H1 (cell line): ENCODE measurements at regions not wholly inside any gene's neighbourhood (a gene's known extent, or its start where the extent isn't known, plus 50 kb on each side); places are given as distances from the start of the nearest gene placed in this dataset.

Experiments used
- CTCF ChIA-PET: fragments of 300-600 bp; sonication (Branson Sonifier 250); formaldehyde crosslinking; loops from one replicate; lab custom pipeline; 2021; ENCODE audit not compliant: partially characterized antibody; lab: Charles Lee
- POLR2A ChIA-PET: fragments of 300-600 bp; sonication (Branson Sonifier 250); formaldehyde crosslinking; loops from one replicate; lab custom pipeline; 2021; ENCODE audit warnings: inconsistent platforms; ENCODE audit not compliant: partially characterized antibody; lab: Charles Lee
- DNase-seq, 2 experiments: peaks; one replicate each; pipeline versions ENCODE4 v3.0.0 to v3.0.0-alpha.2; 2010 to 2022; ENCODE audit warnings: low spot score in 2 of 2, low read depth in 1 of 2, mixed read lengths in 1 of 2
- FAIRE-seq: peaks from 2 replicates; lab custom pipeline; 2011; peaks lifted over from hg19 to GRCh38; lab: Jason Lieb, UNC
- H2AFZ ChIP-seq: 2 replicates; pipeline ENCODE4 v1.8.1; 2012; ENCODE audit warnings: low read length, inconsistent platforms
- H2AK5ac ChIP-seq: 2 replicates; pipeline ENCODE4 v1.6.1; 2013; ENCODE audit warnings: low read depth, low read length
- H2BK120ac ChIP-seq: replicated peaks from 2 replicates; pipeline ENCODE3; 2013; ENCODE audit warnings: low read depth, low read length, inconsistent platforms
- H2BK12ac ChIP-seq: 2 replicates; pipeline ENCODE4 v1.6.1; 2013; ENCODE audit warnings: low read depth, low read length
- H2BK15ac ChIP-seq: 2 replicates; pipeline ENCODE4 v1.6.1; 2013; ENCODE audit warnings: low read length
- H2BK20ac ChIP-seq: 2 replicates; pipeline ENCODE4 v1.6.1; 2013; ENCODE audit warnings: low read length
- H2BK5ac ChIP-seq: 2 replicates; pipeline ENCODE4 v1.6.1; 2013; ENCODE audit warnings: low read depth, low read length
- H3K14ac ChIP-seq: 2 replicates; pipeline ENCODE4 v1.6.1; 2013; ENCODE audit warnings: inconsistent platforms; ENCODE audit not compliant: insufficient read length
- H3K18ac ChIP-seq: 2 replicates; pipeline ENCODE4 v1.6.1; 2013; ENCODE audit warnings: low read length; ENCODE audit errors: extremely low read depth
- H3K23ac ChIP-seq: 2 replicates; pipeline ENCODE4 v1.6.1; 2013; ENCODE audit warnings: inconsistent platforms; ENCODE audit not compliant: insufficient read length
- H3K23me2 ChIP-seq: 2 replicates; pipeline ENCODE4 v1.6.1; 2013; ENCODE audit warnings: low read depth, low read length
- H3K27ac ChIP-seq: 2 replicates; pipeline ENCODE4 v1.6.1; 2011; ENCODE audit warnings: low read depth, low read length, inconsistent platforms
- H3K27me3 ChIP-seq, 4 experiments: replicated peaks in 1 of 4; 1 replicate in 1 of 4; 2 replicates in 3 of 4; pipeline versions ENCODE4 v1.6.1 to v1.8.1; 2011 to 2013; ENCODE audit warnings: low read length in 3 of 4, mild to moderate bottlenecking in 3 of 4, inconsistent platforms in 2 of 4, mixed read lengths in 2 of 4, moderate library complexity in 1 of 4; ENCODE audit not compliant: control insufficient read depth in 3 of 4, insufficient read depth in 3 of 4; ENCODE audit errors: extremely low read depth in 1 of 4
- H3K36me3 ChIP-seq, 4 experiments: 2 replicates each; pipeline versions ENCODE4 v1.6.1 to v1.8.1; 2011 to 2013; ENCODE audit warnings: mild to moderate bottlenecking in 4 of 4, low read length in 3 of 4, moderate library complexity in 2 of 4, control low read depth in 1 of 4, inconsistent platforms in 1 of 4; ENCODE audit not compliant: insufficient read depth in 4 of 4, control insufficient read depth in 2 of 4
- H3K4ac ChIP-seq: replicated peaks from 2 replicates; pipeline ENCODE3; 2013; ENCODE audit warnings: low read length, low read depth, mixed read lengths, inconsistent platforms; ENCODE audit not compliant: insufficient read length
- H3K4me1 ChIP-seq, 4 experiments: replicated peaks in 1 of 4; 1 replicate in 1 of 4; 2 replicates in 3 of 4; pipeline versions ENCODE4 v1.6.1 to v1.8.1; 2011 to 2013; ENCODE audit warnings: low read length in 3 of 4, inconsistent platforms in 2 of 4, mixed read lengths in 1 of 4; ENCODE audit not compliant: insufficient read depth in 4 of 4, control insufficient read depth in 3 of 4
- H3K4me2 ChIP-seq, 2 experiments: 2 replicates each; pipeline versions ENCODE4 v1.6.1 to v1.8.1; 2011 to 2013; ENCODE audit warnings: low read depth in 2 of 2, low read length in 2 of 2, control low read depth in 1 of 2, inconsistent platforms in 1 of 2, mild to moderate bottlenecking in 1 of 2; ENCODE audit not compliant: insufficient read depth in 1 of 2
- H3K4me3 ChIP-seq, 4 experiments: fragments of 200-600, 300-600 bp in 1 of 4; sonication (generic), shearing (Covaris generic), sonication (Bioruptor Twin) in 1 of 4; 2 replicates each; pipeline versions ENCODE4 v1.5.1 to v1.8.1; 2011 to 2016; ENCODE audit warnings: low read length in 4 of 4, low read depth in 3 of 4, control low read depth in 2 of 4, inconsistent platforms in 2 of 4, mild to moderate bottlenecking in 2 of 4, mixed read lengths in 1 of 4, moderate library complexity in 1 of 4; ENCODE audit not compliant: insufficient read depth in 2 of 4; ENCODE audit errors: extremely low read depth in 1 of 4
- H3K56ac ChIP-seq: replicated peaks from 2 replicates; pipeline ENCODE3; 2013; ENCODE audit warnings: low read depth, mild to moderate bottlenecking, mixed read lengths, low read length, inconsistent platforms; ENCODE audit not compliant: insufficient read length
- H3K79me1 ChIP-seq: 2 replicates; pipeline ENCODE4 v1.6.1; 2013; ENCODE audit warnings: low read depth, low read length, control low read depth
- H3K79me2 ChIP-seq, 2 experiments: 2 replicates each; pipeline versions ENCODE4 v1.6.1 to v1.8.1; 2012 to 2013; ENCODE audit warnings: low read length in 2 of 2, mild to moderate bottlenecking in 2 of 2, inconsistent platforms in 1 of 2; ENCODE audit not compliant: insufficient read depth in 2 of 2, control insufficient read depth in 1 of 2
- H3K9ac ChIP-seq, 4 experiments: replicated peaks in 1 of 4; 1 replicate in 1 of 4; 2 replicates in 3 of 4; pipeline versions ENCODE4 v1.6.1 to v1.8.1; 2011 to 2013; ENCODE audit warnings: low read depth in 3 of 4, low read length in 3 of 4, control low read depth in 2 of 4, mild to moderate bottlenecking in 2 of 4, moderate library complexity in 2 of 4, inconsistent platforms in 1 of 4; ENCODE audit errors: extremely low read depth in 1 of 4
- H3K9me3 ChIP-seq, 2 experiments: 2 replicates each; pipeline versions ENCODE4 v1.6.1 to v1.8.1; 2012 to 2013; ENCODE audit warnings: mild to moderate bottlenecking in 2 of 2, moderate library complexity in 2 of 2, control low read depth in 1 of 2, inconsistent platforms in 1 of 2, low read depth in 1 of 2, low read length in 1 of 2, mixed read lengths in 1 of 2; ENCODE audit not compliant: insufficient read depth in 2 of 2
- H4K20me1 ChIP-seq, 2 experiments: replicated peaks in 1 of 2; 2 replicates each; pipeline versions ENCODE3 to v1.8.1; 2011 to 2013; ENCODE audit warnings: inconsistent platforms in 2 of 2, low read length in 2 of 2, mild to moderate bottlenecking in 1 of 2; ENCODE audit not compliant: insufficient read depth in 2 of 2, control insufficient read depth in 1 of 2
- H4K5ac ChIP-seq: 2 replicates; pipeline ENCODE4 v1.6.1; 2013; ENCODE audit warnings: low read length, low read depth, mixed read lengths, inconsistent platforms; ENCODE audit not compliant: insufficient read length
- H4K8ac ChIP-seq: 2 replicates; pipeline ENCODE4 v1.8.0; 2013; ENCODE audit warnings: mild to moderate bottlenecking, moderate library complexity, low read length, inconsistent platforms; ENCODE audit not compliant: insufficient read depth; ENCODE audit errors: extremely low read depth
- H4K91ac ChIP-seq: replicated peaks from 2 replicates; pipeline ENCODE3; 2013; ENCODE audit warnings: low read length, mixed read lengths, inconsistent platforms; ENCODE audit not compliant: insufficient read length
- RBBP5 ChIP-seq: IDR thresholded peaks from 2 replicates; pipeline ENCODE4 v1.7.1; 2012; ENCODE audit warnings: low read depth, mild to moderate bottlenecking, inconsistent platforms, low read length, moderate library complexity, borderline replicate concordance
- RNF2 ChIP-seq: fragments of 200-900, 300-1000 bp; sonication (generic); IDR thresholded peaks from 2 replicates; pipeline ENCODE4 v1.7.1; 2016; ENCODE audit warnings: borderline replicate concordance, low read depth, mild to moderate bottlenecking, antibody characterized with exemption, low read length; ENCODE audit not compliant: poor library complexity, severe bottlenecking; ENCODE audit errors: missing control alignments
- WGBS, 2 experiments: shearing (Covaris generic) in 1 of 2; methylation state at CpG; one replicate each; pipeline versions ENCODE4 v1.1.6 to v1.1.7; 2013 to 2015; ENCODE audit warnings: low lambda C conversion rate in 2 of 2, mixed read lengths in 2 of 2, inconsistent platforms in 1 of 2, low coverage in 1 of 2, missing lambda C conversion rate in 1 of 2; ENCODE audit not compliant: insufficient replicate concordance in 2 of 2, insufficient coverage in 1 of 2, insufficient read length in 1 of 2; ENCODE audit errors: extremely low coverage in 1 of 2, missing lambda C conversion rate in 1 of 2; 5-methylcytosine and 5-hydroxymethylcytosine counted together

DNA sequence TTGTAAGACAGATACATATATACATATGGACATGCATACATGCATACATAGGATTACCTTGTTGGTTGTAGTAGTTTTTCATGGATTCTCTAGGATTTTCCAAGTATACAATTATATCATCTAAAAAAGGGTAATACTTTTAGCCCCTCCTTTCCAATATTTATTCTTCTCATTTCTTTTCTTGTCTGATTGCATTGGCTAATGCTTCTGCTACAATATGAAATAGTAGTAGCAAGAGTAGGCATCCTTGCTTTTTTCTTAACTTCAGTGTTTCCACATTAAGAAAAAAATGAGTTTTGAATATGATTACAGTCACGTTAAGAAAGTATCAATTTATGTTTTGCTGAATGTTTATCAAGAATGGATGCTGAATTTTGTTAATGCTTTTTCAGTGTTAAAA, 58.0 kb downstream of the RBFOX3 start:
- H4K20me1 ChIP-seq = peaks cover 0 to 4% of the 10 kb centered on the region in 2 experiments
- H3K27me3 ChIP-seq = no peaks in the 10 kb centered on the region; a peak in 1 of 7 replicates
- TF ChIP-seq RNF2 = no peak
- TF ChIP-seq RBBP5 = no peak
- H2BK15ac ChIP-seq = no peak overlapping the region
- no peak overlapping the region for H4K5ac ChIP-seq
- no peaks in the 10 kb centered on the region for H3K36me3 ChIP-seq
- no peaks in the 10 kb centered on the region; a peak in 1 of 4 replicates for H3K9me3 ChIP-seq
- H3K18ac ChIP-seq = no peak overlapping the region
- H3K9ac ChIP-seq = no peak overlapping the region
- ChIA-PET CTCF (interaction anchor here (0.6 kb wide), 1 partner anchor 10 kb away, joined by 3 read pairs; no protein-coding TSS in a partner anchor), POLR2A (no interaction called here)
- H2BK5ac ChIP-seq = no peak overlapping the region
- H3K79me1 ChIP-seq = no peaks in the 10 kb centered on the region
- no peaks in the 10 kb centered on the region for H3K79me2 ChIP-seq
- no peak overlapping the region for H2BK120ac ChIP-seq
- H3K27ac ChIP-seq = no peak overlapping the region
- no peak overlapping the region for H3K4me3 ChIP-seq
- H3K4me1 ChIP-seq = peaks cover 0 to 10% (median 4%) of the 10 kb centered on the region in 4 experiments; a peak in 6 of 7 replicates
- no peak overlapping the region for H3K23ac ChIP-seq
- no peak for DNase-seq
- no peak overlapping the region for H2AK5ac ChIP-seq
- no peak overlapping the region for H4K8ac ChIP-seq
- no peak overlapping the region for H3K56ac ChIP-seq
- no peak overlapping the region for H2AFZ ChIP-seq
- no peak overlapping the region for H3K4me2 ChIP-seq
- H3K23me2 ChIP-seq = peaks cover 11% of the 10 kb centered on the region; the same call in 1 of the 2 replicates
- no peak overlapping the region for H3K14ac ChIP-seq
- FAIRE-seq = no peak
- H2BK12ac ChIP-seq = no peak overlapping the region
- H4K91ac ChIP-seq = no peak overlapping the region
- no peak overlapping the region for H3K4ac ChIP-seq
- no peak overlapping the region for H2BK20ac ChIP-seq
- 93% methylated on average over 1 of the region's 1 CpG; no CpG with 5 or more reads in 1 of the 2 experiments for WGBS, 2 experiments
